Osteoblast (primary cell): ENCODE measurements at regions not wholly inside any gene's neighbourhood (a gene's known extent, or its start where the extent isn't known, plus 50 kb on each side); places are given as distances from the start of the nearest gene placed in this dataset.
A peak's percentile ranks its signal among the peaks of the same experiment; 100 is the strongest.

ENCODE experiments used
- DNase-seq: peaks from one replicate; pipeline ENCODE4 v3.0.0; 2011; ENCODE audit warnings: low spot score, mixed read lengths; ENCODE audit not compliant: insufficient read length; ENCODE audit errors: missing footprints
- H2AFZ ChIP-seq: 2 replicates; pipeline ENCODE4 v1.6.0; 2011; ENCODE audit warnings: mild to moderate bottlenecking, low read length
- H3K27ac ChIP-seq: 2 replicates; pipeline ENCODE4 v1.5.1; 2011; ENCODE audit warnings: mild to moderate bottlenecking, low read depth, low read length, moderate library complexity
- H3K27me3 ChIP-seq: 2 replicates; pipeline ENCODE4 v1.6.0; 2012; ENCODE audit warnings: mild to moderate bottlenecking, control low read depth, inconsistent platforms, low read length, moderate library complexity; ENCODE audit not compliant: insufficient read depth
- H3K36me3 ChIP-seq: 2 replicates; pipeline ENCODE4 v1.5.1; 2011; ENCODE audit warnings: mild to moderate bottlenecking, low read length, control low read depth, moderate library complexity; ENCODE audit not compliant: insufficient read depth
- H3K4me1 ChIP-seq: 2 replicates; pipeline ENCODE4 v1.5.1; 2011; ENCODE audit warnings: mild to moderate bottlenecking, low read length, control low read depth, moderate library complexity; ENCODE audit not compliant: insufficient read depth
- H3K4me2 ChIP-seq: 2 replicates; pipeline ENCODE4 v1.6.0; 2011; ENCODE audit warnings: mild to moderate bottlenecking, low read length; ENCODE audit not compliant: insufficient read depth
- H3K4me3 ChIP-seq: fragments of 200-600 bp; sonication (generic); 3 replicates; pipeline ENCODE4 v1.5.1; 2012; ENCODE audit warnings: mild to moderate bottlenecking, low read length, inconsistent platforms; ENCODE audit not compliant: insufficient read depth
- H3K79me2 ChIP-seq: 2 replicates; pipeline ENCODE4 v1.6.0; 2012; ENCODE audit warnings: mild to moderate bottlenecking, low read length, control low read depth, inconsistent platforms; ENCODE audit not compliant: insufficient read depth
- H3K9me3 ChIP-seq: 2 replicates; pipeline ENCODE4 v1.5.1; 2011; ENCODE audit warnings: low read depth, low read length, control low read depth
- H4K20me1 ChIP-seq: 2 replicates; pipeline ENCODE4 v1.6.0; 2012; ENCODE audit warnings: mild to moderate bottlenecking, low read length, control low read depth; ENCODE audit not compliant: insufficient read depth
- TF ChIP-seq, protein P1 (sequence below): IDR thresholded peaks from 2 replicates; pipeline ENCODE4 v1.5.1; 2011; ENCODE audit warnings: mild to moderate bottlenecking, low read depth, low read length, moderate library complexity; ENCODE audit errors: extremely low read depth

DNA sequence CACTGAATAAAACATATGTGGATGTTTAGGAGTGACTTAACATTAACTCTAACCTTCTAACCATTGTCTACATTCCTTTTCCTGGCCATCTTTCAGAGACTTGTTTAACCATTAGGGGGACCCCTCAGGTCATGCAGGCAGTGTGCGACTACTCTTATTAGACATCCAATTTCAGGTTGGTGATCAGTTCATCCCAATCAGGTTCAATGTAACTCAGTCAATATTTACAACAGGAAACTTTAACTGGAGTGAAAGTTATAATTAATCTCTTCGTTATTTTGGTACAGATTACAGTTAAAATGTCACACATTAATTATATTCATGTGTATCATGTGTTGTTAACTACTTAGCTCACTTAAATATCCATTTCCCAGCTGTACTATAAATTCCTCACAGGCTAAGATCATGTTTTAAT, 68.8 kb upstream of the RGS1 start:
- Histone ChIP-seq H3K79me2 (no peaks in the 10 kb centered on the region), H3K4me1 (no peaks in the 10 kb centered on the region), H3K27ac (no peak overlapping the region), H3K36me3 (no peaks in the 10 kb centered on the region), H3K4me2 (no peak overlapping the region), H4K20me1 (no peaks in the 10 kb centered on the region), H3K27me3 (no peaks in the 10 kb centered on the region), H2AFZ (no peak overlapping the region), H3K4me3 (no peak overlapping the region), H3K9me3 (no peaks in the 10 kb centered on the region)
- TF ChIP-seq, protein P1, sequence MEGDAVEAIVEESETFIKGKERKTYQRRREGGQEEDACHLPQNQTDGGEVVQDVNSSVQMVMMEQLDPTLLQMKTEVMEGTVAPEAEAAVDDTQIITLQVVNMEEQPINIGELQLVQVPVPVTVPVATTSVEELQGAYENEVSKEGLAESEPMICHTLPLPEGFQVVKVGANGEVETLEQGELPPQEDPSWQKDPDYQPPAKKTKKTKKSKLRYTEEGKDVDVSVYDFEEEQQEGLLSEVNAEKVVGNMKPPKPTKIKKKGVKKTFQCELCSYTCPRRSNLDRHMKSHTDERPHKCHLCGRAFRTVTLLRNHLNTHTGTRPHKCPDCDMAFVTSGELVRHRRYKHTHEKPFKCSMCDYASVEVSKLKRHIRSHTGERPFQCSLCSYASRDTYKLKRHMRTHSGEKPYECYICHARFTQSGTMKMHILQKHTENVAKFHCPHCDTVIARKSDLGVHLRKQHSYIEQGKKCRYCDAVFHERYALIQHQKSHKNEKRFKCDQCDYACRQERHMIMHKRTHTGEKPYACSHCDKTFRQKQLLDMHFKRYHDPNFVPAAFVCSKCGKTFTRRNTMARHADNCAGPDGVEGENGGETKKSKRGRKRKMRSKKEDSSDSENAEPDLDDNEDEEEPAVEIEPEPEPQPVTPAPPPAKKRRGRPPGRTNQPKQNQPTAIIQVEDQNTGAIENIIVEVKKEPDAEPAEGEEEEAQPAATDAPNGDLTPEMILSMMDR: peak; percentile 52
- peak; percentile 80 for DNase-seq

DNA sequence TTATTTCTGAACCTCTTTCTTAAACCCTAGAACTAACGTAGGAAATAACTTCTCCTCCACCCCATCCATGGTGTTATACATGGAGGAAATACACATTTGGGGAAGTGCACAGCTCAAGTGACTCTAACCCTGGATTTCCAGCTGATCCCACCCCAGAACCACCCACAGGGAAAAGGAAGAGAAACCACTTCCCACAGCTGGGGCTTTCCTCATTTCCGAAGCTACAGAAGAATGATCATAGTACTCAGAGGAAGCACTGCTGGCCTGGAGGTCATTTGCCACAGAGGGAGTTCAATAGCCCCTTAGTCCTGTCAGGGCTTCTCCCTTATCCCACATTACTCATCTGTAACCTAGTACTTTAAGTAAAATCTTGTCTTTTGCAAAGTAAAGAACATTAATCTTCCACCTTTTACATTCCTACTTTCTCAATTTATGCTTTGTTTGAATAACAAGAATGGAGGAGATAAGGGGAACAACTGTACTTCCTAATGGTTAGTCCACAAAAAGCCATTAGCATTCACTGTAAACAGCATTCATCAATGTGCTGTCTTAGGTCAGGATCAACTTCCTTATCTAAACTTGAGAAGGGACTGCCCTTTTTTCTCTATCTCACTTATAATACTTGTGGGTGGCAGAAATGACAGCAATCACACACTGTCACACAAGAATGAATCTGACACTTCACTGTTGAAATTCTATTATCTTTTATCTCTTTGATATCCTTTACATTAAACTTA, 63.0 kb upstream of the RGS1 start:
- Histone ChIP-seq H3K27me3 (no peaks in the 10 kb centered on the region), H4K20me1 (no peaks in the 10 kb centered on the region), H3K4me3 (no peak overlapping the region), H3K36me3 (no peaks in the 10 kb centered on the region), H3K4me2 (no peak overlapping the region), H3K79me2 (no peaks in the 10 kb centered on the region), H3K4me1 (peaks cover 9% of the 10 kb centered on the region), H2AFZ (peak overlapping the region; percentile 66), H3K9me3 (no peaks in the 10 kb centered on the region), H3K27ac (no peak overlapping the region)
- TF ChIP-seq, protein P1: no peak
- no peak for DNase-seq

DNA sequence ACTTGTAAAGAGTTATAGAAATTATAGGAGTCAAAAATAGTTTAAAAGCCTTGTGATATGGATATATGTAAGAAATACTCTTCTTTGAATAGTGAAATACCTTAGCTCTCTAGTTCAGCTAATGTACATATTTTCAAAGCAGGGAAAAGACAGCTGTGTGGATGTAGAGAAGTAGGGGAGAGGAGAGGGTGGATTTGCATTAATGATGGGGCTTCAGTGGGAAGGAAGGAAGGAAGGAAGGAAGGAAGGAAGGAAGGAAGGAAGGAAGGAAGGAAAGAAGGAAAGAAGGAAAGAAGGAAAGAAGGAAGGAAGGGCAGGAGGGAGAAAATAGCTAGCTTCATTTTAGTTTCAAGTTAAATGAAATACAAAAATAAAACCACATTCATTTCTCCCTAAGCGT, 62.4 kb upstream of the RGS1 start:
- Histone ChIP-seq H3K4me1 (peaks cover 10% of the 10 kb centered on the region), H3K79me2 (no peaks in the 10 kb centered on the region), H3K36me3 (no peaks in the 10 kb centered on the region), H3K4me2 (no peak overlapping the region), H4K20me1 (no peaks in the 10 kb centered on the region), H2AFZ (no peak overlapping the region), H3K9me3 (no peaks in the 10 kb centered on the region), H3K27ac (no peak overlapping the region), H3K27me3 (no peaks in the 10 kb centered on the region), H3K4me3 (no peak overlapping the region)
- TF ChIP-seq, protein P1: no peak
- DNase-seq: no peak

DNA sequence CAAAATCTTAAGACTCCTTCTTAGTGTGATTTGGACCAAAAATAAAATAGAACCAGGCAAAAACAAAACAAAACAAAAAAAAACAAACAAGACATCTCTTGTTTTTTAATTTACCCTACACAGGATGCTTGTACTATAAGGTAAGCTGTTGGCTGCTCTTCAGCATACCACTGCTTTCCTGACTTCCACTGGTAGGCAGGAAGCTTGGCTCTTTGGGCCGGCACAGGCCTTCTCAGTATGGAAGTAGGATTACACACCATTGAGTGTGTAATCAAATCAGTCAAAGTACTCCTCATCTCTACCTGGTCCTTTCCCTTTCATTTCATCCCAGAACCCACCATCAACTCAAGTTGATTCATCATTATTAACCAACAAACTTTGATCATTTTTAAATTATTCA, 61.9 kb upstream of the RGS1 start:
- H3K79me2 ChIP-seq: no peaks in the 10 kb centered on the region
- no peaks in the 10 kb centered on the region for H3K36me3 ChIP-seq
- DNase-seq: no peak
- peaks cover 11% of the 10 kb centered on the region for H3K4me1 ChIP-seq
- no peak overlapping the region for H2AFZ ChIP-seq
- H3K27me3 ChIP-seq: no peaks in the 10 kb centered on the region
- no peaks in the 10 kb centered on the region for H4K20me1 ChIP-seq
- TF ChIP-seq, protein P1: no peak
- no peaks in the 10 kb centered on the region for H3K9me3 ChIP-seq
- H3K4me2 ChIP-seq: no peak overlapping the region
- no peak overlapping the region for H3K4me3 ChIP-seq
- H3K27ac ChIP-seq: no peak overlapping the region
